ENCODE measurements at regions not wholly inside any gene's neighbourhood (a gene's known extent, or its start where the extent isn't known, plus 50 kb on each side); places are given as distances from the start of the nearest gene placed in this dataset.

- Histone ChIP-seq H3K36me3 (no peaks in the 10 kb centered on the region), H3K4me3 (no peak overlapping the region), H3K27ac (no peak overlapping the region), H3K27me3 (no peaks in the 10 kb centered on the region), H3K4me1 (no peaks in the 10 kb centered on the region), H3K9me3 (peaks cover 0 to 6% (median 0%) of the 10 kb centered on the region in 3 donors)
- no peak for TF ChIP-seq CTCF (IDR thresholded peaks at IDR 0.05)
- intact Hi-C loops (cut with DNase I; ENCODE audit: low total_unique reads), result no loop called here
- DNase-seq, result peak in 1 of 2 donors; percentile 40
These were observed 345.4 kb upstream of the SALL3 start for GRCh38 chr18:78634061-78634696.

GRCh38 chr18:78635093-78635800 lies 344.4 kb upstream of the SALL3 start:
- Histone ChIP-seq H3K4me1 (no peaks in the 10 kb centered on the region), H3K9me3 (peaks cover 0 to 6% (median 0%) of the 10 kb centered on the region in 3 donors), H3K4me3 (no peak overlapping the region), H3K27me3 (no peaks in the 10 kb centered on the region), H3K36me3 (no peaks in the 10 kb centered on the region), H3K27ac (no peak overlapping the region)
- TF ChIP-seq CTCF (IDR thresholded peaks at IDR 0.05), result no peak
- intact Hi-C loops (cut with DNase I; ENCODE audit: low total_unique reads), result no loop called here
- DNase-seq, result peak in 1 of 2 donors; percentile 48

- Histone ChIP-seq H3K27me3 (no peaks in the 10 kb centered on the region), H3K4me3 (no peak overlapping the region), H3K4me1 (no peaks in the 10 kb centered on the region), H3K9me3 (peaks cover 0 to 6% (median 0%) of the 10 kb centered on the region in 3 donors), H3K36me3 (no peaks in the 10 kb centered on the region), H3K27ac (no peak overlapping the region)
- TF ChIP-seq CTCF (IDR thresholded peaks at IDR 0.05), result no peak
- intact Hi-C loops (cut with DNase I; ENCODE audit: low total_unique reads), result no loop called here
- DNase-seq, result no peak
These were observed 343.4 kb upstream of the SALL3 start for GRCh38 chr18:78636260-78636659.

- Histone ChIP-seq H3K4me3 (no peak overlapping the region), H3K9me3 (peaks cover 0 to 6% (median 0%) of the 10 kb centered on the region in 3 donors), H3K36me3 (no peaks in the 10 kb centered on the region), H3K4me1 (no peaks in the 10 kb centered on the region), H3K27me3 (no peaks in the 10 kb centered on the region), H3K27ac (no peak overlapping the region)
- intact Hi-C loops (cut with DNase I; ENCODE audit: low total_unique reads), result no loop called here
- TF ChIP-seq CTCF (IDR thresholded peaks at IDR 0.05), result no peak
- DNase-seq, result no peak
These were observed 341.9 kb upstream of the SALL3 start for GRCh38 chr18:78637442-78638402.

- intact Hi-C loops (cut with DNase I; ENCODE audit: low total_unique reads), result no loop called here
- no peaks in the 10 kb centered on the region for H3K4me1 ChIP-seq
- H3K36me3 ChIP-seq, result no peaks in the 10 kb centered on the region
- peaks cover 0 to 6% (median 0%) of the 10 kb centered on the region in 3 donors for H3K9me3 ChIP-seq
- TF ChIP-seq CTCF (IDR thresholded peaks at IDR 0.05), result no peak
- H3K27me3 ChIP-seq, result no peaks in the 10 kb centered on the region
- no peak overlapping the region for H3K4me3 ChIP-seq
- peak in 1 of 2 donors; percentile 60 for DNase-seq
- no peak overlapping the region for H3K27ac ChIP-seq
These were observed 340.3 kb upstream of the SALL3 start for GRCh38 chr18:78639006-78639950.
